Ishikawa (cell line): ENCODE measurements at regions not wholly inside any gene's neighbourhood (a gene's known extent, or its start where the extent isn't known, plus 50 kb on each side); places are given as distances from the start of the nearest gene placed in this dataset.

Source experiments
- CEBPB ChIP-seq: IDR thresholded peaks from 2 replicates; pipeline ENCODE4 v1.6.1; 2012
- CREB1 ChIP-seq: IDR thresholded peaks from 2 replicates; pipeline ENCODE4 v1.6.1; 2012; ENCODE audit warnings: low read depth
- EGR1 ChIP-seq: IDR thresholded peaks from 2 replicates; pipeline ENCODE4 v1.6.1; 2012
- EP300 ChIP-seq: IDR thresholded peaks from 2 replicates; pipeline ENCODE4 v1.6.1; 2012; ENCODE audit warnings: borderline replicate concordance
- RAD21 ChIP-seq: IDR thresholded peaks from 2 replicates; pipeline ENCODE4 v1.6.1; 2012; ENCODE audit warnings: low read depth
- REST ChIP-seq: IDR thresholded peaks from 2 replicates; pipeline ENCODE4 v1.6.1; 2012; ENCODE audit warnings: low read depth, mild to moderate bottlenecking
- TAF1 ChIP-seq: IDR thresholded peaks from 2 replicates; pipeline ENCODE4 v1.6.1; 2012; ENCODE audit warnings: low read depth, mild to moderate bottlenecking
- TCF12 ChIP-seq: IDR thresholded peaks from 2 replicates; pipeline ENCODE4 v1.6.1; 2012; ENCODE audit warnings: low read depth
- YY1 ChIP-seq: IDR thresholded peaks from 2 replicates; pipeline ENCODE4 v1.6.1; 2012; ENCODE audit warnings: low read depth
- ZBTB7A ChIP-seq: IDR thresholded peaks from 2 replicates; pipeline ENCODE4 v1.6.1; 2012; ENCODE audit warnings: low read depth

GRCh38 chr1:228937851-228938536, 202.7 kb downstream of the RHOU start:
- TF ChIP-seq CREB1, result no peak
- no peak for TF ChIP-seq EGR1
- no peak for TF ChIP-seq RAD21
- TF ChIP-seq TAF1, result no peak
- no peak for TF ChIP-seq TCF12
- no peak for TF ChIP-seq YY1
- TF ChIP-seq ZBTB7A, result no peak
- no peak for TF ChIP-seq CEBPB
- no peak for TF ChIP-seq REST
- TF ChIP-seq EP300, result no peak
